NB4 (cell line): ENCODE measurements at regions not wholly inside any gene's neighbourhood (a gene's known extent, or its start where the extent isn't known, plus 50 kb on each side); places are given as distances from the start of the nearest gene placed in this dataset.

ENCODE experiments used
- MAX ChIP-seq: IDR thresholded peaks from 2 replicates; pipeline ENCODE4 v1.6.1; 2011; ENCODE audit warnings: low read depth, low read length
- MYC ChIP-seq: IDR thresholded peaks from 2 replicates; pipeline ENCODE4 v1.6.1; 2011; ENCODE audit warnings: low read depth, low read length
- POLR2A ChIP-seq: IDR thresholded peaks from 2 replicates; pipeline ENCODE4 v1.6.1; 2011; ENCODE audit warnings: mild to moderate bottlenecking; ENCODE audit not compliant: insufficient read length; ENCODE audit errors: extremely low read depth
- TF ChIP-seq, protein P1 (sequence below): IDR thresholded peaks from one replicate; pipeline ENCODE4 v1.5.1; 2012; ENCODE audit warnings: low read depth, low read length

DNA sequence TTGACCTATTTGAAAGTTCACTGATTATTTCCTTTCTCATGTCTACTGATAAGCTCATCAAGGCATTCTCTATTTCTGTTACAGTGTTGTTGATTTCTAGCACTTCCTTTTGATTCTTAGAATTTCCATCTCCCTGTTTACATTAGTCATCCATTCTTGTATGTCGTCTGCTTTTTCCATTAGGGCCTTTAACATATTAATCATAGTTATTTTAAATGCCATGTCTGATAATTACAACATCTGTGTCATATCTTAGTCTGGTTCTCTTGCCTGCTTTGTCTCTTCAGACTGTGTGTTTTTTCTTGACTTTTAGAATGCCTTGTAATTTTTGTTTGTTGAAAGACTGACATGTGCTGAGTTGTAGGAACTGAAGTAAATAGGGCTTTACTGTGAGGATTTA, 602.1 kb downstream of the SOX6 start:
- TF ChIP-seq, protein P1, sequence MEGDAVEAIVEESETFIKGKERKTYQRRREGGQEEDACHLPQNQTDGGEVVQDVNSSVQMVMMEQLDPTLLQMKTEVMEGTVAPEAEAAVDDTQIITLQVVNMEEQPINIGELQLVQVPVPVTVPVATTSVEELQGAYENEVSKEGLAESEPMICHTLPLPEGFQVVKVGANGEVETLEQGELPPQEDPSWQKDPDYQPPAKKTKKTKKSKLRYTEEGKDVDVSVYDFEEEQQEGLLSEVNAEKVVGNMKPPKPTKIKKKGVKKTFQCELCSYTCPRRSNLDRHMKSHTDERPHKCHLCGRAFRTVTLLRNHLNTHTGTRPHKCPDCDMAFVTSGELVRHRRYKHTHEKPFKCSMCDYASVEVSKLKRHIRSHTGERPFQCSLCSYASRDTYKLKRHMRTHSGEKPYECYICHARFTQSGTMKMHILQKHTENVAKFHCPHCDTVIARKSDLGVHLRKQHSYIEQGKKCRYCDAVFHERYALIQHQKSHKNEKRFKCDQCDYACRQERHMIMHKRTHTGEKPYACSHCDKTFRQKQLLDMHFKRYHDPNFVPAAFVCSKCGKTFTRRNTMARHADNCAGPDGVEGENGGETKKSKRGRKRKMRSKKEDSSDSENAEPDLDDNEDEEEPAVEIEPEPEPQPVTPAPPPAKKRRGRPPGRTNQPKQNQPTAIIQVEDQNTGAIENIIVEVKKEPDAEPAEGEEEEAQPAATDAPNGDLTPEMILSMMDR = no peak
- TF ChIP-seq MAX = no peak
- no peak for TF ChIP-seq POLR2A
- TF ChIP-seq MYC = no peak
